HG03095 (cell line): ENCODE measurements at regions not wholly inside any gene's neighbourhood (a gene's known extent, or its start where the extent isn't known, plus 50 kb on each side); places are given as distances from the start of the nearest gene placed in this dataset.
"Not testable (repeated sequence)": the region's sequence is repeated elsewhere in the genome, so short reads cannot be mapped to it uniquely, and the experiment has no call there.

ENCODE experiments used
- ATAC-seq: cut with Tn5 transposase; IDR thresholded peaks from one replicate; pipeline ENCODE4 v1.9.1; 2021; ENCODE audit warnings: moderate library complexity; ENCODE audit not compliant: unreplicated experiment

DNA sequence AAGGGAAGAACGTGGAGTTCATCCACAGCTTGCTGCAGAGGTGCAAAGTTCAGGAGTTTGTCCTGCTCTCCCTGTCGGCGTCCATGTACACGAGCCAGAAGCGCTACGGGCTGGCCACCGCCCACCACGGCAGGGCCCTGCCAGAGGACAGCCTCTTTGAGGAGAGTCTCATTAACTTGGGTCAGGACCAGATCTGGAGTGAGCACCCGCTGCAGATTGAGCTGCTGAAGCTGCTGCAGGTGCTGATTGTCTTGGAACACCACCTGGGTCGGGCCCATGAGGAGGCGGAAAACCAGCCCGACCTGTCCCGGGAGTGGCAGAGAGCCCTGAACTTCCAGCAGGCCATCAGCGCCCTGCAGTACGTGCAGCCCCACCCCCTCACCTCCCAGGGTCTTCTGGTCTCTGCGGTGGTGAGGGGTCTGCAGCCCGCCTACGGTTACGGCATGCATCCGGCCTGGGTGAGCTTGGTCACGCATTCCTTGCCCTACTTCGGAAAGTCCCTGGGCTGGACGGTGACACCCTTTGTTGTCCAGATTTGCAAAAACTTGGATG is 73.8 kb upstream of the MORC3 start:
- ATAC-seq = no peak

DNA sequence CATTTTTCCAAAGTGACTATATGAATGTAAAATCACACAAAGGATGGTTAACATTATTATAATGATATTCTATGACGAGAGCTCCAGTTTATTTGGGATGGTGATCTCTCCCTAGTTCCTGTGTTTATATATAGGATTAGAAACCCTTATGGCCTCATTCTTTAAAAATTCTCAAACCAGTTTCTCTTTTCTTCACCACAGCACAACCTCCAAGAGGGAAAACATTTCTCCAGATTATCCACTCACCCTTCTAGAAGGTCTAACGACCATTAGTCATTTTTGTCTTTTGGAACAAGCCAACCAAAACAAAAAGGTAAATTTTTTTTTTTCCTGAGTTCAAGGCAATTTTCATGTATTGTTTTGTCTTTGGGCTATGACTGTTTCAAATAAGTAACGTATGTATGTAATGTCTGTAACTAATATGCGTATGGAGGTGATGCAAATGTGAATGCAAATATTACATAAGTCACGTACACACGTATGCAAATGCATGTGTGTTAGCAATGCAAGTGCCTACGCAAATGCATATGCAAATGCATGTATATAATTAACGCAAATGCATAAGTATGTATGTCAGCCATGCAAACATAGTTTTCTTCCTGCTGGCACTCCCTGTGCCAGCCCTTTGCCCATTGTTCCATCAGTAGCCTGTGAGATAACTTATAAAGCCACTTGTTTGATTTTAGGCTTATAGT is 72.5 kb upstream of the MORC3 start:
- ATAC-seq = no peak

DNA sequence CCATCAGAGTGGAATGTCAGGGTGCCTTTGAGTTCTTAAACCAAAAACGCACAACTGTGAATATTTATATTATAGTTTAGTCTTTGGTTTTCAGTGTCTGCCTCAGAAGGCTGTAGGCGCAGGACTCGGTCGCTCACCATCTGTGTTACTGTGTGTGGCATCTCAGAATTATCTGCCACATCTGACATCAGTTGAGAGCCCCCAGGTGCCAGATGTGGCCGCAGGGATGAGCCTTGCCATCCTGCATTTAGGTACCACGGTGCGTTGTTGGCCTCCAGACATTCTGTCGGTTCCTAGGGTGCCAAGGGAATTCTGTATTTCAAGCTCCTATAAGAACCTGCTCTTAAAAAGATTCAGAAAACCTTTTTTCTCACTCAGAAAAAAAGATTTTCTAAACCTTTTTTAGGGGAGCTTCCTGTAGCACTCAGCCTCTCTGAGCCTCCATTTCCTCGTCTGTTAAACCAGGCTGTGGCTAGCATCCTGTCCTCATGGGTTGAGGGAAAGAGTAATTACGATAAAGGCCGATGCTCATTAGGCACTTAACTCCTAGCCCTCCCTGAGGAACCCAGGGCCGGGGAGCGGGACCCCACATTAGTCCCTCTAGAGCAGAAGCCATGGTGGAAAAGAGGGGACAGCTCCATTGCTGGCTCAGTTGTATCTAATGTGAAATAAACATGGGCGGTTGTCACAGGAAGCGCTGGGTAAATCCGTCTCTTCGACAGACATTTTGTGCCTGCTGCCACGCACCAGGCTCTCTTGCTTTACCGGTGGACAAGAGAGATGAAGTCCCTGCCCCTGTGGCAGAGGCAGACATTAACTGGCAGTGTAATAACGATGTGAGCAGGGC is 70.2 kb upstream of the MORC3 start:
- ATAC-seq = no peak

DNA sequence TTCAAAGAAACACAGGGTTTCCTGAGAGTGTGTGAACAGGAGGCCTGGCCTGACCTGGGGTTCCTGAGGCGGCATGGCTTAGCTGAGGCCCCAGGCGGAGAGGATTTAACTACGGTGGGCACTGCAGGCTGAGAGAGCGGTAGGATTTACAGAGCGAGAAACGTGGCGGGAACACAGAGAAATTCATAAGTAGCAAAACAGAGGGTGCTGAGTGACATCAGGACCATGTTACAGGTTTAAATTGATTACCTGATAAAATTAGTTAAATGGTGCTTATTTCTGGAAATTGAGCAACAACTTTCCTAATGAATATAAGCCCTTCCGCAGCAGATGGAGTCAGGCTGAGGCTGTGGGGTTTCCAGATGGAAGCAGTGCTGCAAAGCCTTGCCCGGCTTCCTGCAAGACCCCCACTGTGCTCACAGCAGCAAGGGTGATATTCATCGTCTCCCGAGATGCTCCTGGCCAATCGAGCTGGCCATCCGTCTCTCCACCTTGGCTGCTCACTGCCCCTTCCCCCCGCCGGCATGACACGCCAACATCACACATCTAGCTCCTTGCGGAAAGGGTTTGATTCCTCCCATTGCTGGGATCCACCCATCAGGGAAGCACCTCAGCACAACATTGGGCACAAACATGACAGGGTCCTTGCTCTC is 69.4 kb upstream of the MORC3 start:
- ATAC-seq = no peak

DNA sequence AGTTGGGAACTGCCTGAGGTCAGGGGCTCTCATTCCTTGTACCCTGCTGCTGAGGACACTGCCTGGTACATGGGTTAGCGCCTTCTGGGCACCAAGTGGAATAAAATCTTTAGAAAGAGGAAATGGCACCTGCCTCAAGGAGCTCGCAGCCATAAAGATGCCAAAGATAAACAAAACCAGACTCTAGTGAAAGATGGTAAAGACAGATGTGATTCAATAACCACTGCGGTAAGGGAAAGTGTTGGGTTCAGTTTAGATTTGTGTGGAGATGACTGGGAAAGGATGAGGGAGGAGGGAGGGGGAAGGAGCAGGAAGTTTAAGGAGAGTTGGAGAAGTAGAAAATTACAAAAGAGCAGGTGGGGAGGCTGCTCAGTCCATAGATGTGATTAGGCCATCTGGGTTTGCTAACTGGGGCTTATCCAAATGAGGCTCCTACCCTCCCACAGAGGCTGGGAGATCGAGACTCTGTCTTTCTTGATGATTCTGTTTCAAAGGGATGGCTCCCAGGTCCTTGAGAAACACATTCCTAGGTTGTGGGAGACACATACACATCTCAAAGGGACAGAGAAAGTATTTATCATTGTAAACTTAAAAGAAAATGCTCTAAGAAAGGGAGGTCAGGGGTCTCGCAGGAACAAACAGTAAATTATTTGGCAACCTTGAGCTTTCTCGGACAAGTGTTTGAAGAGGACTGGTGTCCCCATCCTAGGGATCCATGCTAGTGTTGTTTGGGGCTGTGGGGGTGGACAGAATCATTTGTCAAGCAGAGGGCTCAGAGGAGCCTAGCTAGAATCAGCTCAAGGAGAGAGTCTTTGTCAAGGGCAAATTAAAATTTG is 65.7 kb upstream of the MORC3 start:
- ATAC-seq = no peak

DNA sequence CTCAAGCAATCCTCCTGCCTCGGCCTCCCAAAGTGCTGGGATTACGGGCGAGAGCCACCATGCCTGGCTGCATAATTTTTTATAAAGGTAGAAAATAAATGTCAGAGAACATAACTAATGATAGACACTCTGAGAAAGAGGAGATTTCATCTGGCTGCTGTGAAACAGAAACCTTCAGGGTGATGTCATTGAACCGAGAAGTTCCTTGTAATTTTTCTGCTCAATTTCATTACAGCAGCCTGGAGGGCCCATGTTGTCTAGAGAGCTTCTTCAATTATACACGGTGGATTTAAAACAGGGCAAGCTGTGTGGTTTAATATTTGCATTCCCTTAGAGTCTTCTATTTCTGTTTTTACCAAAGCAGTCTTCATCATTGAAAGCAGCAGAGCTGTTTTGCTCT is 64.3 kb upstream of the MORC3 start:
- ATAC-seq = peak; percentile 71

DNA sequence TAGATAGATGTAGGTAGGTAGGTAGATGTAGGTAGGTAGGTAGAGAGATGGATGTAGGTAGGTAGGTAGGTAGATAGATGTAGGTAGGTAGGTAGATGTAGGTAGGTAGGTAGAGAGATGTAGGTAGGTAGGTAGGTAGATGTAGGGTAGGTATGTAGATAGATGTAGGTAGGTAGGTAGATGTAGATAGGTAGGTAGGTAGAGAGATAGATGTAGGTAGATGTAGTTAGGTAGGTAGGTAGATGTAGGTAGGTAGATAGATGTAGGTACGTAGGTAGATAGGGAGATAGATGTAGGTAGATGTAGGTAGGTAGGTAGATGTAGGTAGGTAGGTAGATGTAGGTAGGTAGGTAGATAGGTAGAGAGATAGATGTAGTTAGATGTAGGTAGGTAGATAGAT is 62.3 kb upstream of the MORC3 start:
- no peak for ATAC-seq

DNA sequence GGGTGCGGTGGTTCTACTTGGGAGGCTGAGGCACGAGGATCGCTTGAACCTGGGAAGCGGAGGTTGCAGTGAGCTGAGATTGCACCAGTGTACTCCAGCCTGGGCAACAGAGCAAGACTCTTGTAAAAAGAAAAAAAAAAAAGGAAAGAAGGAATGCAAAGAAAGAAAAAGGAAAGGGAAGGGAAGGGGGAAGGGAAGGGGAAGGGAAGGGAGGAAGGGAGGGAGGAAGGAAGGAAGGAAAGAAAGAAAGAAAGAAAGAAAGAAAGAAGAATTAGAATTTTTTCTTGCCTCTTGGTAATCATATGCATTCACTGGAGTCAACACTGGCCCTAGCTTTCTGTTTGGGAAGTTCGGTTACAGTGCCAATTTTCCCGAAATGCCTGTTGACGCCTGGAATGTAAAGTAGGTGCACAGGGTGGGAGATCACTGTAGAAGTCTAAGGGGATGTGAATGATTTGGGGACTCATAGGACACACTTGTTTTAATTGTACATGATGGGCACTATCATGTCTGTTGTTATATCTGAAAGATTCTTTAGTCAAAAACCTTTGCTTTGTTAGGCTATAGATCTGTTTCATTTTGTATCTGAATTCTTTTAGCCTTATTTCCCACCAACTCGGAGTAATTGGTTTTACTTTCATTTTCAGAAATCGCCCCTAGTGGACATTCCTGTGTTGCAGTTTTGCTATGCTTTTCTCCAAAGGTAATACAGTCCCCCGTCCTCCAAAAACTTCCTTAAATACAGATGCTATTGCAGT is 59.8 kb upstream of the MORC3 start:
- ATAC-seq = no peak

DNA sequence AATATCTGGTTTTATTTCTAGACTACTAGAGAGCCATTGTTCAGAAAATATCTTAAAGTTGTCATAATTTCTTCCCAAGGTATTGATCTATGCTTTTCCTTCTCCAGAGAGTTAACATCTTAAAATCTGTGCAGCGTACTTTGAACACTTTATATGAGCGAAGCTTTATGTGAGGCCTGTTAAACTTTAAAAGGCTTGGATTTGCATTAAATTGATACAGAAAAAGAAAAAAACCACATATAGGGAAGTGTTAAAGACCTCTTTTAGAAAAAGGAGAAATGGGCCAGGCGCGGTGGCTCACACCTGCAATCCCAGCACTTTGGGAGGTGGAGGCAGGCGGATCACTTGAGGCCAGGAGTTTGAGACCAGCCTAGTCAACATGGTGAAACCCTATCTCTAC is 59.2 kb upstream of the MORC3 start:
- no peak for ATAC-seq

DNA sequence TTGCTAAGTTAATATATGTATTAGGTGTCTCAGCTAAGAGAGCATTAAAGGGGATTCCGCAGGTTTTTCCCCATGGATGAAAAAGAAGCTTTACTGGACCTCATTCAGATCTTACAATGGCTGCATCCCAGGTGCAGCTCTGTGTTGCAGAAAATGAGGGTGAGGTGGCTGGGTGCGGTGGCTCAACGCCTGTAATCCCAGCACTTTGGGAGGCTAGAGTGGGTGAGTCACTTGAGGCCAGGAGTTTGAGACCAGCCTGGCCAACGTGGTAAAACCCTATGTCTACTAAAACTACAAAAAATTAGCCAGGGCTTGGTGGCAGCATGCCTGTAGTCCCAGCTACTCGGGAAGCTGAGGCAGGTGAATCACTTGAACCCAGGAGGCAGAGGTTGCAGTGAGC is 58.5 kb upstream of the MORC3 start:
- no peak for ATAC-seq

DNA sequence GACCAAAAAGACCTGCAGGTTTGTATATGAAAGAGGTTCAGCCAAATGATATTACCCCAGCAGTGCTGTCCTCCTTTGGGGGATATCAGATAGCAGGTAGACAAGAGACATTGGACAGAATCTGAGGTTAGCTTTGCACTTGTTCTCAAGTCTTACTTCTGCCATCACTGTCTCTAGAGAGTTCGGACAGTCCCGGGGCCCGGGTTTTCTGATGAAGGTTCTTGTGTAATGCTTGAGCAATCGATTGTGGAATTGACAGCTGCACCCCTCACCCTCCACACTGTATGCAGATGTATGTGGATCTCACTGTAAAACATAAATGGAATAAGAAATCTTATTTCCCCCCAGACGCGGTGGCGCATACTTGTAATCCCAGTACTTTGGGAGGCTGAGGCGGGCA is 56.2 kb upstream of the MORC3 start:
- ATAC-seq = no peak

DNA sequence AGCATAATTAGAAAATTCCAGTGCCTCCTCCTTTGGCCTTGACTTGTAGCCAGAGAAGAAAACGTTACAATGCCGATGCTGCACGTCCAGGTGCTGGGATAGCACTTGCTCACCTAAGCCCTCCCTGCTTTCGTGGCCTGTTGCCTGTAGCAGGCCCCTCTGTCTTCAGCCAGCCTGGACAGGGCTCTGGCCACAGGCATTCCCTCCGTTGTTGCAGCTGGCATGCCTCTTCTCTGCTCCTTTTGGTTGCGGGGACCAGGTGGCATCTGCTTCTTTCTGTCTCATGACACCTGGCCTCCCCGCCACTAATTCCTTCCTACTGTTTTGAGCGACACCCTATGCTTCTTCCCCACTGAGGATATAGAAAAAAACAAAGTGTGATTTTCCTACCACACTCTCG is 54.6 kb upstream of the MORC3 start:
- ATAC-seq = no peak

DNA sequence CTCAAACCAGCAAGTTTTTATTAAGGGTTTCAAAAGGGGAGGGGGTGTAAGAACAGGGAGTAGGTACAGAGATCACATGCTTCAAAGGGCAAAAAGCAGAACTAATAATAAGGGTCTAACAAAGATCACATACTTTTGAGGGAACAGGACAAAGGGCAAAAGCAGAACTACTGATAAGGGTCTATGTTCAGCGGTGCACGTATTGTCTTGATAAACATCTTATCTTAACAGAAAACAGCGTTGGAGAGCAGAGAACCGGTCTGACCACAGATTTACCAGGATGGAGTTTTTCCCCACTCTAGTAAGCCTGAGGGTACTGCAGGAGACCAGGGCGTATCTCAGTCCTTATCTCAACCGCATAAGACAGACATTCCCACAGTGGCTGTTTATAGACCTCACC is 52.2 kb upstream of the MORC3 start:
- not testable (repeated sequence) for ATAC-seq

DNA sequence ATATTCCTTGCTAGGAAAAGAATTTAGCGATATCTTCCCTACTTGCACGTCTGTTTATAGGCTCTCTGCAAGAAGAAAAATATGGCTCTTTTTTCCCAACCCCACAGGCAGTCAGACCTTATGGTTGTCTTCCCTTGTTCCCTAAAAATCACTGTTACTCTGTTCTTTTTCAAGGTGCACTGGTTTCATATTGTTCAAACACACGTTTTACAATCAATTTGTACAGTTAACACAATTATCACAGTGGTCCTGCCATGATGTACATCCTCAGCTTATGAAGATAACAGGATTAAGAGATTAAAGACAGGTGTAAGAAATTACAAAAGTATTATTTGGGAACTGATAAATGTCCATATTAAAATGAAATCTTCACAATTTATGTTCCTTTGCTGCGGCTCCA is 51.7 kb upstream of the MORC3 start:
- not testable (repeated sequence) for ATAC-seq
